ENCODE measurements at regions not wholly inside any gene's neighbourhood (a gene's known extent, or its start where the extent isn't known, plus 50 kb on each side); places are given as distances from the start of the nearest gene placed in this dataset.

- TF ChIP-seq TAF1 (IDR thresholded peaks at IDR 0.05; ENCODE audit: low read depth, low read length), result no peak
- no peak for TF ChIP-seq SPI1 (IDR thresholded peaks at IDR 0.05; ENCODE audit: low read depth, low read length)
- no peak for TF ChIP-seq POLR2AphosphoS5 (IDR thresholded peaks at IDR 0.05; ENCODE audit: low read depth, low read length)
Measured at GRCh38 chr14:101464984-101465794, 96.1 kb upstream of the DIO3 start.
